ENCODE measurements at regions not wholly inside any gene's neighbourhood (a gene's known extent, or its start where the extent isn't known, plus 50 kb on each side); places are given as distances from the start of the nearest gene placed in this dataset.

DNA sequence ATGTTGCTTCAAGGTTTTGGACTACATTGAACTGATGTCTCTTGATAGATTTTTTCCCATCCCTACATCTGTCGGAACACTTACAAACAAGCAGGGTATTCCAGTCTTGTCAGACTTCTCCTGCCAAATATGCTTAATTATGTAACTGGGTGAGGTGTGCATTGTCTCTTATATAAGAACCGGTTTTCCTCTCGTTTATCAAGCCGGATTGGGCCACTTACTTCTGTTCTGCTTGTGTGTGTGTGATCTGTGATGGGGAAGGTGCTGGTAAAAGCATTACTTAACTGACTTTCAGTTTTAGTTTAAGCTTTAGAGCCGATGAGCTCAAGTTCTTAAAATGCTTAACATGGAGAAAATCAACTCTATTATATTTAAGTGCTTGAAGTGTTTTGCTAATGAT is 57.9 kb downstream of the OTUD1 start:
- TF ChIP-seq RAD21 (IDR thresholded peaks at IDR 0.05; ENCODE audit: insufficient read depth, low read depth, low read length) = no peak
- TF ChIP-seq POLR2A (IDR thresholded peaks at IDR 0.05; ENCODE audit: low read depth, low read length) = no peak
- no peak for TF ChIP-seq ZNF24 (IDR thresholded peaks at IDR 0.05)
- no peak for TF ChIP-seq ATF2 (IDR thresholded peaks at IDR 0.05; ENCODE audit: low read length)
- TF ChIP-seq JUNB (IDR thresholded peaks at IDR 0.05) = no peak
- TF ChIP-seq, protein P1, sequence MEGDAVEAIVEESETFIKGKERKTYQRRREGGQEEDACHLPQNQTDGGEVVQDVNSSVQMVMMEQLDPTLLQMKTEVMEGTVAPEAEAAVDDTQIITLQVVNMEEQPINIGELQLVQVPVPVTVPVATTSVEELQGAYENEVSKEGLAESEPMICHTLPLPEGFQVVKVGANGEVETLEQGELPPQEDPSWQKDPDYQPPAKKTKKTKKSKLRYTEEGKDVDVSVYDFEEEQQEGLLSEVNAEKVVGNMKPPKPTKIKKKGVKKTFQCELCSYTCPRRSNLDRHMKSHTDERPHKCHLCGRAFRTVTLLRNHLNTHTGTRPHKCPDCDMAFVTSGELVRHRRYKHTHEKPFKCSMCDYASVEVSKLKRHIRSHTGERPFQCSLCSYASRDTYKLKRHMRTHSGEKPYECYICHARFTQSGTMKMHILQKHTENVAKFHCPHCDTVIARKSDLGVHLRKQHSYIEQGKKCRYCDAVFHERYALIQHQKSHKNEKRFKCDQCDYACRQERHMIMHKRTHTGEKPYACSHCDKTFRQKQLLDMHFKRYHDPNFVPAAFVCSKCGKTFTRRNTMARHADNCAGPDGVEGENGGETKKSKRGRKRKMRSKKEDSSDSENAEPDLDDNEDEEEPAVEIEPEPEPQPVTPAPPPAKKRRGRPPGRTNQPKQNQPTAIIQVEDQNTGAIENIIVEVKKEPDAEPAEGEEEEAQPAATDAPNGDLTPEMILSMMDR (IDR thresholded peaks at IDR 0.05 in 2 of 3, conservative IDR thresholded peaks at IDR 0.05 in 1 of 3; ENCODE audit: control insufficient read depth in 2 of 3, extremely low read depth in 1 of 3, insufficient read depth in 1 of 3, low read depth in 3 of 3, low read length in 3 of 3) = no peak
- TF ChIP-seq POLR2AphosphoS5 (IDR thresholded peaks at IDR 0.05; ENCODE audit: low read length) = no peak
- no peak for TF ChIP-seq EGR1 (IDR thresholded peaks at IDR 0.05; ENCODE audit: borderline replicate concordance in 1 of 2, low read depth in 2 of 2, low read length in 2 of 2)
- no peak for TF ChIP-seq ETV6 (conservative IDR thresholded peaks at IDR 0.05 in 1 of 2, IDR thresholded peaks at IDR 0.05 in 1 of 2; ENCODE audit: borderline replicate concordance in 1 of 2, low read depth in 1 of 2)
- TF ChIP-seq EED (IDR thresholded peaks at IDR 0.05; ENCODE audit: low read depth) = no peak
- TF ChIP-seq FOXK2 (IDR thresholded peaks at IDR 0.05) = no peak
- no peak for TF ChIP-seq ATF7 (IDR thresholded peaks at IDR 0.05; ENCODE audit: low read depth)
- no peak for TF ChIP-seq FOXM1 (IDR thresholded peaks at IDR 0.05; ENCODE audit: low read depth, low read length)

Data from GM12878 (cell line).